WTC11 (cell line): ENCODE measurements at regions not wholly inside any gene's neighbourhood (a gene's known extent, or its start where the extent isn't known, plus 50 kb on each side); places are given as distances from the start of the nearest gene placed in this dataset.

ENCODE experiments used
- ATAC-seq: fragments of 200-7000 bp; cut with Tn5 transposase; 2 replicates; pipeline ENCODE4 v1.10.0; 2021; ENCODE audit warnings: mild to moderate bottlenecking, moderate library complexity
- CTCF ChIA-PET: fragments of 300-600 bp; sonication (Branson Sonifier 250); formaldehyde crosslinking; loops from one replicate; lab custom pipeline; 2021; ENCODE audit warnings: antibody characterized with exemption; lab: Charles Lee
- POLR2A ChIA-PET: fragments of 350-600 bp; sonication (Branson Sonifier 250); formaldehyde crosslinking; loops from one replicate; lab custom pipeline; 2021; ENCODE audit warnings: antibody characterized with exemption; lab: Charles Lee
- DNase-seq: peaks from one replicate; pipeline ENCODE4 v3.0.0; 2021; ENCODE audit warnings: low spot score
- H3K27ac Mint-ChIP-seq: 2 replicates; pipeline ENCODE4 v1.8.0; 2021; ENCODE audit warnings: mixed read lengths
- H3K27me3 Mint-ChIP-seq: 2 replicates; pipeline ENCODE4 v1.8.0; 2021; ENCODE audit warnings: low read depth, mild to moderate bottlenecking, moderate library complexity, mixed read lengths
- H3K36me3 Mint-ChIP-seq: 2 replicates; pipeline ENCODE4 v1.8.0; 2021; ENCODE audit warnings: mixed read lengths
- H3K4me1 Mint-ChIP-seq: 2 replicates; pipeline ENCODE4 v1.8.0; 2022; ENCODE audit warnings: mixed read lengths
- H3K4me3 Mint-ChIP-seq: 2 replicates; pipeline ENCODE4 v1.8.0; 2021; ENCODE audit warnings: mild to moderate bottlenecking, moderate library complexity, mixed read lengths
- H3K9me3 Mint-ChIP-seq: 2 replicates; pipeline ENCODE4 v1.8.0; 2021; ENCODE audit warnings: mixed read lengths
- AFF4 ChIP-seq: sonication (generic); formaldehyde crosslinking; IDR thresholded peaks from 2 replicates; pipeline ENCODE4 v1.8.1; 2023; ENCODE audit warnings: mild to moderate bottlenecking, missing genetic modification reagents, borderline replicate concordance
- CREB1 ChIP-seq: sonication (generic); formaldehyde crosslinking; IDR thresholded peaks from 2 replicates; pipeline ENCODE4 v1.8.0; 2023; ENCODE audit warnings: mild to moderate bottlenecking, missing genetic modification reagents
- ETV6 ChIP-seq: sonication (generic); formaldehyde crosslinking; IDR thresholded peaks from 2 replicates; pipeline ENCODE4 v1.8.1; 2022; ENCODE audit warnings: mild to moderate bottlenecking, missing genetic modification reagents
- FOXJ3 ChIP-seq: sonication (generic); formaldehyde crosslinking; IDR thresholded peaks from 2 replicates; pipeline ENCODE4 v1.9.0; 2021; ENCODE audit warnings: missing genetic modification reagents, mild to moderate bottlenecking, borderline replicate concordance
- IRF2 ChIP-seq: sonication (generic); formaldehyde crosslinking; IDR thresholded peaks from 2 replicates; pipeline ENCODE4 v1.8.0; 2022; ENCODE audit warnings: low read depth, missing genetic modification reagents, borderline replicate concordance
- RORB ChIP-seq: fragments of 250-450 bp; sonication (Bioruptor Pico); IDR thresholded peaks from 2 replicates; pipeline ENCODE4 v1.9.0; 2021; ENCODE audit warnings: mild to moderate bottlenecking
- TP53 ChIP-seq: sonication (generic); formaldehyde crosslinking; IDR thresholded peaks from 2 replicates; pipeline ENCODE4 v1.8.1; 2023; ENCODE audit warnings: mild to moderate bottlenecking, missing genetic modification reagents
- USF1 ChIP-seq: sonication (generic); formaldehyde crosslinking; IDR thresholded peaks from 2 replicates; pipeline ENCODE4 v1.8.0; 2022; ENCODE audit warnings: mild to moderate bottlenecking, missing genetic modification reagents
- ZNF121 ChIP-seq: sonication (generic); formaldehyde crosslinking; IDR thresholded peaks from 2 replicates; pipeline ENCODE4 v1.8.0; 2023; ENCODE audit warnings: missing genetic modification reagents
- ZNF263 ChIP-seq: sonication (generic); formaldehyde crosslinking; IDR thresholded peaks from 2 replicates; pipeline ENCODE4 v1.8.1; 2022; ENCODE audit warnings: low read depth, mild to moderate bottlenecking, moderate library complexity, missing genetic modification reagents
- ZNF281 ChIP-seq: sonication (generic); formaldehyde crosslinking; IDR thresholded peaks from 2 replicates; pipeline ENCODE4 v1.8.0; 2023; ENCODE audit warnings: mild to moderate bottlenecking, missing genetic modification reagents
- ZNF317 ChIP-seq: sonication (generic); formaldehyde crosslinking; IDR thresholded peaks from 2 replicates; pipeline ENCODE4 v1.8.1; 2023; ENCODE audit warnings: low read depth, mild to moderate bottlenecking, moderate library complexity, missing genetic modification reagents, borderline replicate concordance
- ZNF396 ChIP-seq: fragments of 250-450 bp; sonication (Bioruptor Pico); IDR thresholded peaks from 2 replicates; pipeline ENCODE4 v1.8.0; 2021; ENCODE audit warnings: mild to moderate bottlenecking, moderate library complexity, borderline replicate concordance
- ZNF416 ChIP-seq: fragments of 250-450 bp; sonication (Bioruptor Pico); IDR thresholded peaks from 2 replicates; pipeline ENCODE4 v1.9.0; 2021; ENCODE audit warnings: mild to moderate bottlenecking, inconsistent platforms
- ZNF512 ChIP-seq: sonication (generic); formaldehyde crosslinking; IDR thresholded peaks from 2 replicates; pipeline ENCODE4 v1.8.1; 2022; ENCODE audit warnings: missing genetic modification reagents, borderline replicate concordance
- TF ChIP-seq, protein P1 (sequence below): sonication (generic); formaldehyde crosslinking; IDR thresholded peaks from 2 replicates; pipeline ENCODE4 v1.8.1; 2023; ENCODE audit warnings: mild to moderate bottlenecking, missing genetic modification reagents, moderate library complexity
- TF ChIP-seq, protein P2 (sequence below): fragments of 250-450 bp; sonication (Bioruptor Pico); IDR thresholded peaks from 2 replicates; pipeline ENCODE4 v1.9.0; 2021; ENCODE audit warnings: mild to moderate bottlenecking
- TF ChIP-seq, protein P3 (sequence below): fragments of 250-450 bp; sonication (Bioruptor Pico); conservative IDR thresholded peaks from 2 replicates; pipeline ENCODE4 v1.9.0; 2021; ENCODE audit warnings: mild to moderate bottlenecking
- TF ChIP-seq, protein P4 (sequence below): sonication (generic); formaldehyde crosslinking; IDR thresholded peaks from 2 replicates; pipeline ENCODE4 v1.8.1; 2022; ENCODE audit warnings: low read depth, mild to moderate bottlenecking, moderate library complexity, missing genetic modification reagents, borderline replicate concordance
- TF ChIP-seq, protein P5 (sequence below): sonication (generic); formaldehyde crosslinking; IDR thresholded peaks from 2 replicates; pipeline ENCODE4 v1.8.0; 2022; ENCODE audit warnings: mild to moderate bottlenecking, missing genetic modification reagents

DNA sequence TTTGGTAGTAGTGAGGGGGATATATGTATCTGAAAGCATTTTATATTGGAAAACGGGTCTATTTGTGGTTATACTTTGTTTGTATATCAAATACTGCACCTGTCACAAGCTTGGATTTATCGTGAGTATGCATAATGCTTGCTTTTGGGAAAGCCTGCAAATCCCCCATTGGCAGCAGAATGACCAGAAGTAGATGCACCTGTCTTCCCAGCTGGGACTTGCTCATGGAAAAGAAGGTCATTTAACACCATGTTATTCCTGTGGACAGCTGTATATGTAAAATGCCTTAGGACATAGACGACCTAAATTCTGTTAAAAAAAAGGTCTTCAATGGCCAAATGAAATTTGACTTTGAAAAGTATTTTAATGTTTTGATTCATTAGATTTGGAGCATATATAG is 599.4 kb downstream of the XIRP2 start:
- Mint-ChIP-seq H3K27ac (no peak overlapping the region), H3K4me3 (no peak overlapping the region), H3K9me3 (no peaks in the 10 kb centered on the region; the same call in 1 of the 2 replicates), H3K36me3 (peaks cover 8% of the 10 kb centered on the region), H3K4me1 (peaks cover 54% of the 10 kb centered on the region), H3K27me3 (no peaks in the 10 kb centered on the region)
- no peak for DNase-seq
- CTCF ChIA-PET, result no interaction called here
- no peak for ATAC-seq
- no peak for TF ChIP-seq CREB1
- TF ChIP-seq ZNF416 (CRISPR knock-in tag), result no peak
- TF ChIP-seq, protein P1, sequence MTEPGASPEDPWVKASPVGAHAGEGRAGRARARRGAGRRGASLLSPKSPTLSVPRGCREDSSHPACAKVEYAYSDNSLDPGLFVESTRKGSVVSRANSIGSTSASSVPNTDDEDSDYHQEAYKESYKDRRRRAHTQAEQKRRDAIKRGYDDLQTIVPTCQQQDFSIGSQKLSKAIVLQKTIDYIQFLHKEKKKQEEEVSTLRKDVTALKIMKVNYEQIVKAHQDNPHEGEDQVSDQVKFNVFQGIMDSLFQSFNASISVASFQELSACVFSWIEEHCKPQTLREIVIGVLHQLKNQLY (CRISPR knock-in tag), result no peak
- no peak for TF ChIP-seq FOXJ3 (CRISPR knock-in tag)
- no peak for TF ChIP-seq ZNF281 (CRISPR knock-in tag)
- no peak for TF ChIP-seq ZNF263 (CRISPR knock-in tag)
- TF ChIP-seq, protein P2, sequence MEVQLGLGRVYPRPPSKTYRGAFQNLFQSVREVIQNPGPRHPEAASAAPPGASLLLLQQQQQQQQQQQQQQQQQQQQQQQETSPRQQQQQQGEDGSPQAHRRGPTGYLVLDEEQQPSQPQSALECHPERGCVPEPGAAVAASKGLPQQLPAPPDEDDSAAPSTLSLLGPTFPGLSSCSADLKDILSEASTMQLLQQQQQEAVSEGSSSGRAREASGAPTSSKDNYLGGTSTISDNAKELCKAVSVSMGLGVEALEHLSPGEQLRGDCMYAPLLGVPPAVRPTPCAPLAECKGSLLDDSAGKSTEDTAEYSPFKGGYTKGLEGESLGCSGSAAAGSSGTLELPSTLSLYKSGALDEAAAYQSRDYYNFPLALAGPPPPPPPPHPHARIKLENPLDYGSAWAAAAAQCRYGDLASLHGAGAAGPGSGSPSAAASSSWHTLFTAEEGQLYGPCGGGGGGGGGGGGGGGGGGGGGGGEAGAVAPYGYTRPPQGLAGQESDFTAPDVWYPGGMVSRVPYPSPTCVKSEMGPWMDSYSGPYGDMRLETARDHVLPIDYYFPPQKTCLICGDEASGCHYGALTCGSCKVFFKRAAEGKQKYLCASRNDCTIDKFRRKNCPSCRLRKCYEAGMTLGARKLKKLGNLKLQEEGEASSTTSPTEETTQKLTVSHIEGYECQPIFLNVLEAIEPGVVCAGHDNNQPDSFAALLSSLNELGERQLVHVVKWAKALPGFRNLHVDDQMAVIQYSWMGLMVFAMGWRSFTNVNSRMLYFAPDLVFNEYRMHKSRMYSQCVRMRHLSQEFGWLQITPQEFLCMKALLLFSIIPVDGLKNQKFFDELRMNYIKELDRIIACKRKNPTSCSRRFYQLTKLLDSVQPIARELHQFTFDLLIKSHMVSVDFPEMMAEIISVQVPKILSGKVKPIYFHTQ (CRISPR knock-in tag), result no peak
- no peak for TF ChIP-seq IRF2 (CRISPR knock-in tag)
- no peak for TF ChIP-seq USF1 (CRISPR knock-in tag)
- no peak for TF ChIP-seq TP53
- TF ChIP-seq RORB (CRISPR knock-in tag), result no peak
- no peak for TF ChIP-seq ZNF512 (CRISPR knock-in tag)
- no peak for TF ChIP-seq AFF4
- no peak for TF ChIP-seq ETV6 (CRISPR knock-in tag)
- TF ChIP-seq, protein P3, sequence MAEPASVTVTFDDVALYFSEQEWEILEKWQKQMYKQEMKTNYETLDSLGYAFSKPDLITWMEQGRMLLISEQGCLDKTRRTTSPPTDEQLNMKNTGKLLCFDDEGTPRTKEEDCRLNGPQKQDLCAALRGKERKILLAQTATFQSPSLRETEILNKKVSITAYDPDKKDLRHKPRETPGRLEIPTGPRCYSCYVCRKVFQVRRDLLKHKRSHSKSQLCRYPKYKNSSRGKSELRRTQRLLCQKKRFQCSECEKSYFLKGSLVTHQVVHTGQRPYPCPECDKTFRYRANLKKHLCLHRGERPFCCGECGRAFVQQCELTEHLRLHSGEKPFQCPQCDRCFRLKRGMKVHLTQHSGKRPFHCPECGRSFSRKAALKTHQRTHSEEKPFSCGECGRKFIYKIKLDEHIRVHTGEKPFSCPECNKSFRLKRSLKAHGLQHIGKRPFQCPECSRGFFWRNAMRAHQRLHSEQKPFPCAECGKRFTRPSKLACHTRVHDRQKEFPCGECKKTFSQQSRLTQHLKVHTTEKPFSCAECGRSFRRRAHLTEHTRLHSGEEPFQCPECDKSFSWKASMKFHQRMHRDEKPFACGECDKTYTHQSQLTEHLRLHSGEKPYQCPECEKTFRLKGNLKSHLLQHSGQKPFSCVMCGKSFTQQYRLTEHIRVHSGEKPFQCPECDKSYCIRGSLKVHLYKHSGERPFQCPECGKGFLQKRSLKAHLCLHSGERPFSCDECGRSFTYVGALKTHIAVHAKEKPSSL, result no peak
- TF ChIP-seq, protein P4, sequence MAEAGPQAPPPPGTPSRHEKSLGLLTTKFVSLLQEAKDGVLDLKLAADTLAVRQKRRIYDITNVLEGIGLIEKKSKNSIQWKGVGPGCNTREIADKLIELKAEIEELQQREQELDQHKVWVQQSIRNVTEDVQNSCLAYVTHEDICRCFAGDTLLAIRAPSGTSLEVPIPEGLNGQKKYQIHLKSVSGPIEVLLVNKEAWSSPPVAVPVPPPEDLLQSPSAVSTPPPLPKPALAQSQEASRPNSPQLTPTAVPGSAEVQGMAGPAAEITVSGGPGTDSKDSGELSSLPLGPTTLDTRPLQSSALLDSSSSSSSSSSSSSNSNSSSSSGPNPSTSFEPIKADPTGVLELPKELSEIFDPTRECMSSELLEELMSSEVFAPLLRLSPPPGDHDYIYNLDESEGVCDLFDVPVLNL (CRISPR knock-in tag), result no peak
- no peak for TF ChIP-seq ZNF317 (CRISPR knock-in tag)
- TF ChIP-seq ZNF121 (CRISPR knock-in tag), result no peak
- no peak for TF ChIP-seq ZNF396 (CRISPR knock-in tag)
- TF ChIP-seq, protein P5, sequence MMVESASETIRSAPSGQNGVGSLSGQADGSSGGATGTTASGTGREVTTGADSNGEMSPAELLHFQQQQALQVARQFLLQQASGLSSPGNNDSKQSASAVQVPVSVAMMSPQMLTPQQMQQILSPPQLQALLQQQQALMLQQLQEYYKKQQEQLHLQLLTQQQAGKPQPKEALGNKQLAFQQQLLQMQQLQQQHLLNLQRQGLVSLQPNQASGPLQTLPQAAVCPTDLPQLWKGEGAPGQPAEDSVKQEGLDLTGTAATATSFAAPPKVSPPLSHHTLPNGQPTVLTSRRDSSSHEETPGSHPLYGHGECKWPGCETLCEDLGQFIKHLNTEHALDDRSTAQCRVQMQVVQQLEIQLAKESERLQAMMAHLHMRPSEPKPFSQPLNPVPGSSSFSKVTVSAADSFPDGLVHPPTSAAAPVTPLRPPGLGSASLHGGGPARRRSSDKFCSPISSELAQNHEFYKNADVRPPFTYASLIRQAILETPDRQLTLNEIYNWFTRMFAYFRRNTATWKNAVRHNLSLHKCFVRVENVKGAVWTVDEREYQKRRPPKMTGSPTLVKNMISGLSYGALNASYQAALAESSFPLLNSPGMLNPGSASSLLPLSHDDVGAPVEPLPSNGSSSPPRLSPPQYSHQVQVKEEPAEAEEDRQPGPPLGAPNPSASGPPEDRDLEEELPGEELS, result no peak
- POLR2A ChIA-PET, result no interaction called here
